C4-2B (cell line): ENCODE measurements at regions not wholly inside any gene's neighbourhood (a gene's known extent, or its start where the extent isn't known, plus 50 kb on each side); places are given as distances from the start of the nearest gene placed in this dataset.

Experiments used
- CTCF ChIP-seq: fragments of 450-650 bp; conservative IDR thresholded peaks from 2 replicates; pipeline ENCODE4 v1.5.1; 2017; ENCODE audit warnings: mild to moderate bottlenecking
- ZFX ChIP-seq: fragments of 450-650 bp; IDR thresholded peaks from 2 replicates; pipeline ENCODE4 v1.6.1; 2017

- TF ChIP-seq CTCF (no peak), ZFX (no peak)
Measured at GRCh38 chr9:26012797-26013196, 334.6 kb upstream of the TUSC1 start.
